ENCODE measurements at regions not wholly inside any gene's neighbourhood (a gene's known extent, or its start where the extent isn't known, plus 50 kb on each side); places are given as distances from the start of the nearest gene placed in this dataset.
"Not testable (repeated sequence)": the region's sequence is repeated elsewhere in the genome, so short reads cannot be mapped to it uniquely, and the experiment has no call there.

- DNase-seq (ENCODE audit: low read depth) = no peak
These were observed 425.4 kb downstream of the RPS24 start for GRCh38 chr10:78458983-78459638.

- no peak for DNase-seq (ENCODE audit: low read depth)
These were observed 426.0 kb downstream of the RPS24 start for GRCh38 chr10:78459639-78460037.

GRCh38 chr10:78460204-78460603 is 426.5 kb downstream of the RPS24 start:
- DNase-seq (ENCODE audit: low read depth) = no peak

GRCh38 chr10:78461333-78461732 is 427.7 kb downstream of the RPS24 start:
- no peak for DNase-seq (ENCODE audit: low read depth)

GRCh38 chr10:78462176-78462575 is 428.5 kb downstream of the RPS24 start:
- DNase-seq (ENCODE audit: low read depth) = no peak

GRCh38 chr10:78462726-78463228 is 429.1 kb downstream of the RPS24 start:
- no peak for DNase-seq (ENCODE audit: low read depth)

- no peak for DNase-seq (ENCODE audit: low read depth)
These were observed 430.6 kb downstream of the RPS24 start for GRCh38 chr10:78464118-78464855.

GRCh38 chr10:78464856-78465267 is 431.2 kb downstream of the RPS24 start:
- no peak for DNase-seq (ENCODE audit: low read depth)

GRCh38 chr10:78465431-78465830 is 431.8 kb downstream of the RPS24 start:
- DNase-seq (ENCODE audit: low read depth) = no peak

GRCh38 chr10:78467496-78468106 is 433.9 kb downstream of the RPS24 start:
- DNase-seq (ENCODE audit: low read depth) = no peak

- not testable (repeated sequence) for DNase-seq (ENCODE audit: low read depth)
These were observed 435.1 kb downstream of the RPS24 start for GRCh38 chr10:78468731-78469130.

- no peak for DNase-seq (ENCODE audit: low read depth)
These were observed 436.8 kb downstream of the RPS24 start for GRCh38 chr10:78470267-78471103.

- DNase-seq (ENCODE audit: low read depth) = no peak
These were observed 437.7 kb downstream of the RPS24 start for GRCh38 chr10:78471326-78471722.

- DNase-seq (ENCODE audit: low read depth) = no peak
These were observed 438.3 kb downstream of the RPS24 start for GRCh38 chr10:78471723-78472550.

GRCh38 chr10:78472551-78472890 is 438.9 kb downstream of the RPS24 start:
- DNase-seq (ENCODE audit: low read depth) = no peak

GRCh38 chr10:78473006-78473405 is 439.3 kb downstream of the RPS24 start:
- DNase-seq (ENCODE audit: low read depth) = no peak

- no peak for DNase-seq (ENCODE audit: low read depth)
These were observed 441.1 kb downstream of the RPS24 start for GRCh38 chr10:78474743-78475142.

GRCh38 chr10:78475437-78475836 is 441.8 kb downstream of the RPS24 start:
- no peak for DNase-seq (ENCODE audit: low read depth)

GRCh38 chr10:78476156-78476555 is 442.5 kb downstream of the RPS24 start:
- DNase-seq (ENCODE audit: low read depth) = no peak

- DNase-seq (ENCODE audit: low read depth) = no peak
These were observed 443.2 kb downstream of the RPS24 start for GRCh38 chr10:78476844-78477243.

- DNase-seq (ENCODE audit: low read depth) = no peak
These were observed 445.3 kb downstream of the RPS24 start for GRCh38 chr10:78478919-78479318.

All from activated gamma-delta T cell treated with anti-CD3 and anti-CD28 coated beads, Interleukin-2, amount 50 U/mL, for 16 hours (primary cell).